Cardiac muscle cell (in vitro differentiated cells and primary cell): ENCODE measurements at regions not wholly inside any gene's neighbourhood (a gene's known extent, or its start where the extent isn't known, plus 50 kb on each side); places are given as distances from the start of the nearest gene placed in this dataset.
A peak's percentile ranks its signal among the peaks of the same experiment; 100 is the strongest.
"Not testable (repeated sequence)": the region's sequence is repeated elsewhere in the genome, so short reads cannot be mapped to it uniquely, and the experiment has no call there.

Source experiments
- DNase-seq, 2 donors: peaks; one replicate each; pipeline versions ENCODE4 v3.0.0 to v3.0.0-alpha.2; 2010 to 2017; ENCODE audit warnings: low read depth in 1 of 2, low spot score in 1 of 2
- H3K27ac ChIP-seq: fragments of 200-600 bp; sonication (generic); 2 replicates; pipeline ENCODE4 v1.5.1; 2016
- H3K27me3 ChIP-seq: fragments of 200-600 bp; sonication (generic); 2 replicates; pipeline ENCODE4 v1.6.0; 2016; ENCODE audit warnings: control low read depth
- H3K36me3 ChIP-seq: fragments of 200-600 bp; sonication (generic); 2 replicates; pipeline ENCODE4 v1.5.1; 2016; ENCODE audit warnings: control low read depth
- H3K4me1 ChIP-seq: fragments of 200-600 bp; sonication (generic); 2 replicates; pipeline ENCODE4 v1.8.1; 2017; ENCODE audit warnings: low read depth, mild to moderate bottlenecking, mixed run types
- H3K4me3 ChIP-seq: fragments of 200-600 bp; sonication (generic); 2 replicates; pipeline ENCODE4 v1.5.1; 2016; ENCODE audit warnings: mild to moderate bottlenecking
- H3K9me3 ChIP-seq: fragments of 200-600 bp; sonication (generic); 2 replicates; pipeline ENCODE4 v1.5.1; 2017; ENCODE audit warnings: low read depth, mild to moderate bottlenecking, control low read depth
- CTCF ChIP-seq: IDR thresholded peaks from 2 replicates; pipeline ENCODE4 v1.5.1; 2012; ENCODE audit warnings: low read depth, mild to moderate bottlenecking, low read length

GRCh38 chr11:119586181-119586580 is 142.8 kb downstream of the NECTIN1 start:
- Histone ChIP-seq H3K36me3 (no peaks in the 10 kb centered on the region), H3K27me3 (peaks cover 49% of the 10 kb centered on the region), H3K4me1 (peaks cover 7% of the 10 kb centered on the region), H3K27ac (no peak overlapping the region), H3K4me3 (no peak overlapping the region), H3K9me3 (no peaks in the 10 kb centered on the region)
- DNase-seq, result no peak
- no peak for TF ChIP-seq CTCF

- Histone ChIP-seq H3K9me3 (no peaks in the 10 kb centered on the region), H3K4me3 (peak overlapping the region; percentile 26), H3K27me3 (peaks cover 45% of the 10 kb centered on the region), H3K4me1 (peaks cover 7% of the 10 kb centered on the region), H3K27ac (no peak overlapping the region), H3K36me3 (no peaks in the 10 kb centered on the region)
- peak; percentile 26 to 47 for DNase-seq
- TF ChIP-seq CTCF, result no peak
Measured at GRCh38 chr11:119585043-119585781, 143.8 kb downstream of the NECTIN1 start.

GRCh38 chr11:119584193-119585042 is 144.6 kb downstream of the NECTIN1 start:
- DNase-seq, result peak; percentile 62 to 96
- Histone ChIP-seq H3K27me3 (peaks cover 38% of the 10 kb centered on the region), H3K9me3 (no peaks in the 10 kb centered on the region), H3K27ac (no peak overlapping the region), H3K36me3 (no peaks in the 10 kb centered on the region), H3K4me1 (peaks cover 7% of the 10 kb centered on the region), H3K4me3 (peak overlapping the region; percentile 26)
- peak; percentile 2 for TF ChIP-seq CTCF

GRCh38 chr11:119583585-119583984 is 145.4 kb downstream of the NECTIN1 start:
- H3K4me1 ChIP-seq, result peaks cover 7% of the 10 kb centered on the region
- H3K27me3 ChIP-seq, result peaks cover 32% of the 10 kb centered on the region
- peak; percentile 26 for TF ChIP-seq CTCF
- H3K27ac ChIP-seq, result no peak overlapping the region
- H3K9me3 ChIP-seq, result no peaks in the 10 kb centered on the region
- no peak overlapping the region for H3K4me3 ChIP-seq
- DNase-seq, result no peak
- H3K36me3 ChIP-seq, result no peaks in the 10 kb centered on the region

GRCh38 chr11:119581396-119581795 is 147.6 kb downstream of the NECTIN1 start:
- not testable (repeated sequence) for H3K36me3 ChIP-seq, H3K27ac ChIP-seq, H3K9me3 ChIP-seq, H3K4me1 ChIP-seq, DNase-seq, H3K4me3 ChIP-seq
- peaks cover 33% of the 10 kb centered on the region for H3K27me3 ChIP-seq

- Histone ChIP-seq H3K27me3 (peaks cover 29% of the 10 kb centered on the region), H3K4me3 (no peak overlapping the region), H3K27ac (no peak overlapping the region), H3K4me1 (peaks cover 7% of the 10 kb centered on the region), H3K9me3 (no peaks in the 10 kb centered on the region), H3K36me3 (no peaks in the 10 kb centered on the region)
- no peak for DNase-seq
- TF ChIP-seq CTCF, result no peak
Measured at GRCh38 chr11:119580751-119581150, 148.2 kb downstream of the NECTIN1 start.
